ENCODE measurements at regions not wholly inside any gene's neighbourhood (a gene's known extent, or its start where the extent isn't known, plus 50 kb on each side); places are given as distances from the start of the nearest gene placed in this dataset.

DNA sequence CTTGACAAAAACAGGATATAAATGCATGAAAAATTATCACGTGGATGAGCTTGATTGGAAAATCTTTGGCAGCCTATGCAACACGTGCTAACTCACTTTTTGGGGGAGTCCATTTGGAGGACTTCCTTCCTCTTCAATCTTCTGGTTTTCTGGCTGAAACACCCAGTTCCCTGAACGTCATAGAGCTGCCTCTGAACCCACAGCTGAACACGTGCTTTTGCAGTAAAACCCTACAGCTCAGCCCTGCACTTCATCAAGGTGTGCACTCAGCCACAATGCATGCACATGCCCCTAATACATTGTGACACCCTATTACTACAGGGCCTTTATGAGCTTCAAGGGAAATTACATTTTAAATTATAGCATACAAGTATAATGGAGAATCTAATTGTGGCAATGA is 808.7 kb upstream of the AUTS2 start:
- Histone ChIP-seq H3K27ac (ENCODE audit: insufficient read depth, low read length) (no peak overlapping the region), H3K56ac (ENCODE audit: extremely low read depth, insufficient read depth, low read length) (no peak overlapping the region), H3K4me3 (ENCODE audit: insufficient read depth, low read depth, low read length) (no peak overlapping the region), H3K4ac (ENCODE audit: low read depth, low read length) (no peak overlapping the region), H3K9ac (ENCODE audit: low read depth, low read length) (no peak overlapping the region), H2AK5ac (ENCODE audit: low read depth, low read length) (no peak overlapping the region), H2BK15ac (ENCODE audit: low read depth, low read length) (no peak overlapping the region), H3K9me1 (ENCODE audit: insufficient read depth, low read length) (no peaks in the 10 kb centered on the region), H4K91ac (ENCODE audit: insufficient read depth, low read depth, low read length) (no peak overlapping the region), H3K4me2 (ENCODE audit: low read depth, low read length) (no peak overlapping the region), H4K20me1 (ENCODE audit: insufficient read depth, low read length) (no peaks in the 10 kb centered on the region), H2BK120ac (ENCODE audit: low read depth, low read length) (no peak overlapping the region), H3K23ac (ENCODE audit: low read depth, low read length) (no peak overlapping the region), H3K79me1 (ENCODE audit: low read depth in 1 of 2, low read length in 2 of 2) (no peaks in the 10 kb centered on the region), H3K36me3 (ENCODE audit: control insufficient read depth, insufficient read depth, low read length) (no peaks in the 10 kb centered on the region), H3K27me3 (ENCODE audit: control insufficient read depth, insufficient read depth, low read length) (no peaks in the 10 kb centered on the region), H4K8ac (ENCODE audit: low read depth in 2 of 2, low read length in 2 of 2) (no peak overlapping the region), H3K4me1 (ENCODE audit: control insufficient read depth, insufficient read depth, low read length) (no peaks in the 10 kb centered on the region), H2BK20ac (ENCODE audit: low read depth, low read length) (no peak overlapping the region), H3K14ac (replicated peaks; ENCODE audit: low read depth, low read length) (no peak overlapping the region), H2AK9ac (replicated peaks; ENCODE audit: low read depth, low read length, poor library complexity) (no peak overlapping the region), H2BK5ac (ENCODE audit: low read depth, low read length, poor library complexity, severe bottlenecking) (no peak overlapping the region), H2AFZ (replicated peaks; ENCODE audit: low read length, poor library complexity) (no peak overlapping the region), H3K18ac (ENCODE audit: low read depth, low read length) (no peak overlapping the region), H4K5ac (ENCODE audit: low read depth, low read length) (no peak overlapping the region), H3K9me3 (ENCODE audit: control insufficient read depth, insufficient read depth, low read length) (peaks cover 2% of the 10 kb centered on the region)
- ChIA-PET POLR2A (ENCODE audit: unreplicated experiment) (no interaction called here), CTCF (no interaction called here)
- no peak for ATAC-seq (ENCODE audit: low read depth)
- no peak for DNase-seq
- dilution Hi-C loops (cut with HindIII; ENCODE audit: low sequenced_read_pairs, unreplicated experiment) (no loop called here), intact Hi-C loops (cut with micrococcal nuclease) (no loop called here), in situ Hi-C loops (cut with MboI; ENCODE audit: low sequenced_read_pairs) (no loop called here)
- WGBS, 2 experiments (ENCODE audit: extremely low coverage in 2 of 2, insufficient read length in 1 of 2), result no CpG with 5 or more reads among the region's 4 CpGs
- no peak for TF ChIP-seq MAFK (IDR thresholded peaks at IDR 0.05; ENCODE audit: low read depth, low read length)
- no peak for TF ChIP-seq NFE2L2 (IDR thresholded peaks at IDR 0.05; ENCODE audit: low read depth, low read length)
- no peak for TF ChIP-seq MXI1 (IDR thresholded peaks at IDR 0.05; ENCODE audit: borderline replicate concordance, low read depth, low read length)
- TF ChIP-seq CEBPB (IDR thresholded peaks at IDR 0.05; ENCODE audit: low read depth, low read length), result no peak
- TF ChIP-seq BHLHE40 (IDR thresholded peaks at IDR 0.05; ENCODE audit: low read depth, low read length), result no peak
- no peak for TF ChIP-seq SMC3 (IDR thresholded peaks at IDR 0.05; ENCODE audit: low read depth, low read length)
- no peak for TF ChIP-seq RCOR1 (IDR thresholded peaks at IDR 0.05; ENCODE audit: insufficient replicate concordance, low read length)
- TF ChIP-seq CHD1 (IDR thresholded peaks at IDR 0.05; ENCODE audit: low read depth, low read length), result no peak
- no peak for TF ChIP-seq ELK1 (IDR thresholded peaks at IDR 0.05; ENCODE audit: borderline replicate concordance, low read depth, low read length)
- TF ChIP-seq RAD21 (IDR thresholded peaks at IDR 0.05; ENCODE audit: low read length), result no peak
- TF ChIP-seq, protein P1, sequence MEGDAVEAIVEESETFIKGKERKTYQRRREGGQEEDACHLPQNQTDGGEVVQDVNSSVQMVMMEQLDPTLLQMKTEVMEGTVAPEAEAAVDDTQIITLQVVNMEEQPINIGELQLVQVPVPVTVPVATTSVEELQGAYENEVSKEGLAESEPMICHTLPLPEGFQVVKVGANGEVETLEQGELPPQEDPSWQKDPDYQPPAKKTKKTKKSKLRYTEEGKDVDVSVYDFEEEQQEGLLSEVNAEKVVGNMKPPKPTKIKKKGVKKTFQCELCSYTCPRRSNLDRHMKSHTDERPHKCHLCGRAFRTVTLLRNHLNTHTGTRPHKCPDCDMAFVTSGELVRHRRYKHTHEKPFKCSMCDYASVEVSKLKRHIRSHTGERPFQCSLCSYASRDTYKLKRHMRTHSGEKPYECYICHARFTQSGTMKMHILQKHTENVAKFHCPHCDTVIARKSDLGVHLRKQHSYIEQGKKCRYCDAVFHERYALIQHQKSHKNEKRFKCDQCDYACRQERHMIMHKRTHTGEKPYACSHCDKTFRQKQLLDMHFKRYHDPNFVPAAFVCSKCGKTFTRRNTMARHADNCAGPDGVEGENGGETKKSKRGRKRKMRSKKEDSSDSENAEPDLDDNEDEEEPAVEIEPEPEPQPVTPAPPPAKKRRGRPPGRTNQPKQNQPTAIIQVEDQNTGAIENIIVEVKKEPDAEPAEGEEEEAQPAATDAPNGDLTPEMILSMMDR (conservative IDR thresholded peaks at IDR 0.05; ENCODE audit: low read depth, low read length), result no peak
- no peak for TF ChIP-seq MAZ (IDR thresholded peaks at IDR 0.05; ENCODE audit: borderline replicate concordance, low read depth, low read length)
- TF ChIP-seq, protein P2, sequence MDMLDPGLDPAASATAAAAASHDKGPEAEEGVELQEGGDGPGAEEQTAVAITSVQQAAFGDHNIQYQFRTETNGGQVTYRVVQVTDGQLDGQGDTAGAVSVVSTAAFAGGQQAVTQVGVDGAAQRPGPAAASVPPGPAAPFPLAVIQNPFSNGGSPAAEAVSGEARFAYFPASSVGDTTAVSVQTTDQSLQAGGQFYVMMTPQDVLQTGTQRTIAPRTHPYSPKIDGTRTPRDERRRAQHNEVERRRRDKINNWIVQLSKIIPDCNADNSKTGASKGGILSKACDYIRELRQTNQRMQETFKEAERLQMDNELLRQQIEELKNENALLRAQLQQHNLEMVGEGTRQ (IDR thresholded peaks at IDR 0.05; ENCODE audit: low read depth, low read length), result no peak
- TF ChIP-seq FOS (IDR thresholded peaks at IDR 0.05; ENCODE audit: low read depth, low read length), result no peak
- TF ChIP-seq POLR2A (IDR thresholded peaks at IDR 0.05; ENCODE audit: low read depth, low read length), result no peak
- TF ChIP-seq RFX5 (IDR thresholded peaks at IDR 0.05; ENCODE audit: low read depth, low read length), result no peak
- no TSS peak for BruUV-seq (replicated peaks)

Measured in IMR-90 (cell line).